RKO (cell line): ENCODE measurements at regions not wholly inside any gene's neighbourhood (a gene's known extent, or its start where the extent isn't known, plus 50 kb on each side); places are given as distances from the start of the nearest gene placed in this dataset.

Experiments
- DNase-seq: peaks from one replicate; pipeline ENCODE4 v3.0.0-alpha.2; 2016; ENCODE audit warnings: low spot score

GRCh38 chr1:234878288-234878687, 250.3 kb downstream of the TOMM20 start:
- no peak for DNase-seq

- DNase-seq: no peak
Observed at GRCh38 chr1:234877761-234878160, 250.9 kb downstream of the TOMM20 start.

GRCh38 chr1:234875953-234876855, 252.4 kb downstream of the TOMM20 start:
- no peak for DNase-seq

DNA sequence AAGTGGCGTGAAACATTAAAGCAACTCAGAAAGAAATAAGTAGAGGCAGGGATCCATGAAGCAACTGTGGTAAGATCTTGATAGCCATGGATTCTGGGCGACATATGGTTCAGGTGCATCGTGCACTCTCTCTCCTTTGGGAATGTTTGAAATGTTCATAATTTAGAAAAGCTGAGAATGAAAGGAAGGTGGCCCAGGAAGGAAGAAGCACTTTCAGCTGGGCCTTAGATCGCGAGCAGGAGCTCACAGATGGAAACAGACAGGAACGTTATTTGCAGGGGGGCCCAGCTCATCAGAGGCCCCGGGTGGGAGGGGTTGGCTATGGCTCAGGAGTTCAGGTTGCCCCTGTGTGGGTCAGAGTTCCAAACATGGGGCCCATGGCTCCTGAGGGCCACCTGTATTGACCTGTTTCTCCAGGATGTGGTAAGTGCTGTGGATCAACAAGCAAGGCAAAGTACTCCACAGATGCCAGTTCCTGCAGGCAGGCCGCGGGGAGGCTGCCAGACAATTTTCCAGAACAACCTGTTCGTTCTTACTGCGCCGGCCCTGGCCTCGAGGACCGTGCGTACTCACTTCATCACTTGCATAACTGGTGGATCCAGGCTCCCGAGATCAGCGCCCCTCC, 253.2 kb downstream of the TOMM20 start:
- DNase-seq: no peak

- no peak for DNase-seq
Observed at GRCh38 chr1:234874291-234875288, 254.0 kb downstream of the TOMM20 start.

- DNase-seq: no peak
Observed at GRCh38 chr1:234871710-234872271, 256.8 kb downstream of the TOMM20 start.

- no peak for DNase-seq
Observed at GRCh38 chr1:234871039-234871709, 257.5 kb downstream of the TOMM20 start.

- DNase-seq: no peak
Observed at GRCh38 chr1:234870020-234870981, 258.3 kb downstream of the TOMM20 start.

DNA sequence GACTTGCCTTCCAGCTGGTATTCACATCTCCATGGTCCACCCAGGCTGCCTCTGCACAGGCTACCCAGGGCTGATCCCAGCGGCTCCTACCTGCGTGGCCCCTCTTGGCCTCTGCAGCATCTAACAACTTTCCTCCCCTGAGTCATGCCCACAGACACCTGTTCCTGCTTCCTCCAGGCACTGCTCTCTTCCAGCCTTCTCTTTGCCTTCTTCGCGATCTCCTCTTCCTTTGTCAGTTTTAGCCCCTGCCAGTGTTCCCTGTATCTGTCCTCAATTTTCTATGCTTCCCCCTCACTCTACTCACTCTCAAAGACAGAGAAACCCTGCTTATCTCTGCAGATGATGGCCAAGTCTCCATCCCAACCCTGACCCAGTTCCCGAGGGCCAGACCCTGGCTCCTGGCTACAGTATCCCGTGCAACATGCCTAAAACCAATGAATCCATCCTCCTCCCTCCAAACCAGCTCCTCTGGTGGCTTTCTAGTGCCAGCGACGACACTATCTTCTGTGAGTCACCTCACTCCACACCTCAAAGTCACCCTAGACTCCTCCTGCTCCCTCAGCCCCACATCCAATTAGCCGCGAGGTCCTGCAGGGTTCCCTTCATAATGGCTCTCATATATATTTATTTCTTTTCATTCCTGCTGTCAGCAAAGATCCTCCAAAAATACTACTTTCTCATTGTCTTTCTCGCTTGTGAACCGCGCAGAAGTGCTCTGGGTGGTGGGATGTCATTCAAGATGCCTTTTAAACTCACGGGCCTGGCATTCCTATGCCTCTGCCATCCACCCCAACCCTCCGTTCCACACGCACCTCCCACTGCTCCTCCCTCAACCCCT, 259.2 kb downstream of the TOMM20 start:
- no peak for DNase-seq

- DNase-seq: no peak
Observed at GRCh38 chr1:234868296-234869147, 258.5 kb upstream of the IRF2BP2 start.

DNA sequence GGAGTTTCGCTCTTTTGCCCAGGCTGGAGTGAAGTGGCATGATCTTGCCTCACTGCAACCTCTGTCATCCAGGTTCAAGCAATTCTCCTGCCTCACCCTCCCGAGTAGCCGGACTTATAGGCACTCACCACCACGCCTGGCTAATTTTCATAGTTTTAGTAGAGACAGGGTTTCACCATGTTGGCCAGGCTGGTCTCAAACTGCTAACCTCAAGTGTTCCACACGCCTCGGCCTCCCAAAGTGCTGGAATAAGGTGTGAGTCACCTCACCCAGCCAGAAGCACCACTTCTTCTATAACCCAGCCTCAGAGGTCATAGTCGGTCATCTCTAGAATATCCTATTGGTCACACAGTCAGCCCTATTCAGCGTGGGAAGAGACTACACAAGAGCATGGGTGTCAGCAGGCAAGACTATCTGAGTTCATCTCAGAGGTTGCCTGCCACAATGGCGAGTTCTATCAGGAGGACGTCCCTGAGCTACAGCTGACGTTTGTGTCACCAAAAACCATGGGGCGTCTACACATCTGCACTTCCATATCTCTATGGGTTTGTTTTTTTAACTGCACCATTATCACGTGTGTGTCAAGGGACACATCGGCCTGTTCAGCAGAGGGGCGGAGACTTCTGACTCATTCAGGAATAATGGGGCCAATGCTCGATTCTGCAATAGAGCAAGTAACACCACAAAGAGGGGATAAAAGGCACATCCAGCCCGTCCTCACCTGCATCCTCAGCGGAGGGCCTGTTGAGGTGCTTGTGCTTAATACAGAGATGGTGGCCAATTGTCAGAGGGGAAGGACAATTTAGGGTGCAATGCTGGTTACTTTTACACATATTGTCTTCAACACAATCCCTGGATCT, 256.3 kb upstream of the IRF2BP2 start:
- peak; percentile 32 for DNase-seq

DNA sequence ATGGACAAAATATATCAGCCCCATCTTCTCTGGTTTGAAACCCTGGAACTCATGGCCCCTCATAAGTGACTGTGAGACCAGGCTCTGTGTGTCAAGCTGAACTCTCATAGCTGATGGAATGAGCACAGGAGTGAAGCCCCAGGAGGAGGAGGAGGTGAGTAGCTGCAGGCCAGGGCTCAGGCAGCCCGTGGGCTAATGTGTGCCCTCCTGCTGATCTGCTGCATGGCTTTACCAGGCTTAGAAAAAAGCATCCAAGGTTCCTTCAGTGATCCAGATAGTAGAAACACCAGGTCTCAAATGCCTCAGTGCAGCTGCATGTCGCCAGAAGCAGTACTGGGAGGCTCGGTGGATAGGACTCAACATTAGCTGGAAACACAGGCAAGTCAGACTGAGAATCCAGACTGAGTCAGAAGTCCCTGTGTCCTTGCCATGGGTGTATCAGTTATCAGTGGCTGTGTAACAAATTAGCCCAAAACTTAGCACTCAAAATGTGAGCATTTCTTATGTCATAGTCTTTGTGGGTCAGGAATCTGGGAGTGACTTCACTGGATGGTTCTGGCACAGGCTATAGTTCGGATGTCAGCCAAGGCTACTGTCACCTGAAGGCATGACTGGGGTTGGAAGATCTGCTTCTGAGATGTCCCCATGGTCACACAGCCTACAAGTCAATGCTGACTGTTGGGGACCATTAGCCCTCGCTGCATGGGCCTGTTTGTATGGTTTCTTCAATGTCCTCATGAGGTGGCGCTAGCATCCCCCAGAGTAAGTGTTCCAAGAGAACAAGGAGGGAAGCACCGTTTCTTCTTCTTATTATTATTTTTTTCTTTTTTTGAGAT, 255.4 kb upstream of the IRF2BP2 start:
- DNase-seq: no peak

DNA sequence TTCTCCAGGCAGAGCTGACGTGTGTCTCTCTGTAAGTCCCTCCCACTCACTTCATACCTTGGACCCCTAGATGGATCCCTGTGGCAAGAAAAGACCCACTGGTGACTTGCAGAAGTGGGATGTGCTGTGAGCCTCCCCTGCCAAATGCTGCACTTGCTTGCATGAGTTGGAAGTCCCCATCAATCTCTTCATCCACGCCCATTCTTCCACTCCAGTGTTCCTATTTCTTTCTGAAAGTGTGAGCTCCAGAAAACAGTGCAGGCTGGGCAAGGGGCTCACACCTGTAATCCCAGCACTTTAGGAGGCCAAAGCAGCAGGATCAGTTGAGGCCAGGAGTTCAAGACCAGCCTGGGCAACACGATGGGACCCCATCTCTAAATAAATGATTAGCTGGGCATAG, 254.1 kb upstream of the IRF2BP2 start:
- DNase-seq: no peak

DNA sequence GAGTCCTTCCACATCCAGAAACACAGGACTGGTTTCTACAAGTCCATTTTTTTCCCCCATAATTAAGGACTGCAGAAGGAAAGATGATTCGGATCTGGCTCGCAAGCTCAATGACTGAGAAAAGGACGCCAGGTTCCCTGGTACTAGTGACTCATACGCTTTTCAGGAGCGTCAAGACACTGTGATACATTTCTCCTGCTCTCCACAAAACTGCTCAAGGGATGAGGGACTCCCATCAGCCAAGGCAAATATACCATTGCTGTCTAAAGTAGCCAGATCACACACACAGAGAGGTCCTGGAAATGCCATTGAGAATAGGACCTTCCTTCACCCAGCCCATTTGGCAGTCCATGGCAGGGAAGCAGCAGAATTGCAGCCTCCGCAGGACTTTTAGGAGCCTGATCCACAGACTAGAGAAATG, 253.6 kb upstream of the IRF2BP2 start:
- no peak for DNase-seq

DNA sequence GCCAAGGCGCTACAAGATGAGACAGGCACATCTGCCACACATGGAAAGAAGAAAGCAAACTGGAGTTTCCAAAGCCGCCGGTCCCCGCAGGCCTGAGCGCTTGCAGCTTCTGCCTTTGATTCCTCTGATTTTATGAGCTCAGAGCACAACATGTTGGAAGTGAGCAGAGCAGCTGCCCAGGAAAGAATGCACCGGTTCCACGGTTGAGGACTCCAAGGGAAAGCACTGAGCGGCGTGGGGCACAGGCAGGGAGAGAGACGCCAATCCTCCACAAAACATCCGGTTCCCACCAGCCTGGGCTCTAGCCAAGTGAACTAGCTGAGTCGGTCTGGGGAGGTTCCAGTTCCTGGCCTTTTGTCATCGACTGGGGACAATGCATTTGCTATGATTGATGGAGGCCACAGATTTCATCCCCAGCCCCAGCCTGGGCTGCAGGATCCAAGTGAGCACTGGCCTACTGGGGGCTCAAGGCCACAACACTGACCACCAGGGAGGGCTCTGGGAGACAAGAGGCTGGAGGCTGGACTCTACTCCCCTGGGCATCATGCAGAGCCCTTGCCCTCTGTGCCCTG, 253.1 kb upstream of the IRF2BP2 start:
- DNase-seq: no peak

DNA sequence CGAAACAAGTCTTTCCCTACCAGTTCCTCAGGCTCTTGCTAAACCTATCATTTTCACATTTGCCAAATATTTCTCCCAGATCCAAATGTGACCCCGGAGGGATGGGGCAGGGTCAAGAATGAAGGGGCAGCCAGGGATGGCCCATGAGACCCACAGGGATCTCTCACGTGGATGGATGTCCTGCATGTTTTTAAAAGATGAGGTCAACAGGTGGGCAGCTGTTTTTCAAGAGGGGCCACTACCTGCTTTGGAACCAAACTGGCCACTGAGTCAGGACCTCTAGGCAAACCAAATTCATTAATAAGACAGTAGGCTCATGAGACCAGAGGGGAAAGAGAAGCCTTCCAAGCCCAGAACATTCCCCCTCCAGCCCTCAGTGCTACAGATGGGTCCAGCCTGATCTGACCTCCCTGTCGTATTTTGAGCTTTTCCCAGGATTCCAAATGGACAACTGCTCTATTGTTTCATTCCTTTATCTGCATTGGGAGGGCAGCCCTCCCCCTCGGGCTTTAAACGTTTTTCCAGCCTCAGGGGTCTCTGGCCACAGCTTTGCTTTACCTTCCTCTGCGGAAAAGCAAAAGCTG, 252.5 kb upstream of the IRF2BP2 start:
- no peak for DNase-seq
